Neutrophil (primary cell): ENCODE measurements at regions not wholly inside any gene's neighbourhood (a gene's known extent, or its start where the extent isn't known, plus 50 kb on each side); places are given as distances from the start of the nearest gene placed in this dataset.
"Not testable (repeated sequence)": the region's sequence is repeated elsewhere in the genome, so short reads cannot be mapped to it uniquely, and the experiment has no call there.

Experiments
- H3K27ac ChIP-seq: fragments of 200-600 bp; sonication (generic); 2 replicates; pipeline ENCODE4 v1.5.1; 2016; ENCODE audit warnings: mild to moderate bottlenecking, moderate library complexity
- H3K27me3 ChIP-seq: fragments of 200-600 bp; sonication (generic); 2 replicates; pipeline ENCODE4 v1.6.0; 2016; ENCODE audit warnings: mild to moderate bottlenecking
- H3K36me3 ChIP-seq: fragments of 200-600 bp; sonication (generic); 2 replicates; pipeline ENCODE4 v1.5.1; 2017
- H3K4me1 ChIP-seq, 2 experiments: fragments of 200-600 bp in 1 of 2; sonication (generic) in 1 of 2; 1 replicate in 1 of 2; 2 replicates in 1 of 2; pipeline versions ENCODE4 v1.5.1 to v1.6.1; 2013 to 2016; ENCODE audit warnings: low read depth in 1 of 2, low read length in 1 of 2, mild to moderate bottlenecking in 1 of 2, moderate library complexity in 1 of 2; ENCODE audit not compliant: control insufficient read depth in 1 of 2, insufficient read depth in 1 of 2
- H3K4me3 ChIP-seq, 2 experiments: fragments of 200-600 bp in 1 of 2; sonication (generic) in 1 of 2; 1 replicate in 1 of 2; 2 replicates in 1 of 2; pipeline ENCODE4 v1.5.1; 2013 to 2016; ENCODE audit warnings: low read depth in 1 of 2, low read length in 1 of 2, mild to moderate bottlenecking in 1 of 2, moderate library complexity in 1 of 2
- H3K9me3 ChIP-seq: fragments of 200-600 bp; sonication (generic); 2 replicates; pipeline ENCODE4 v1.5.1; 2016
- TF ChIP-seq, protein P1 (sequence below): fragments of 200-600 bp; sonication (generic); IDR thresholded peaks from 2 replicates; pipeline ENCODE4 v1.5.1; 2016; ENCODE audit warnings: antibody characterized with exemption

- no peaks in the 10 kb centered on the region for H3K36me3 ChIP-seq
- no peaks in the 10 kb centered on the region for H3K4me1 ChIP-seq
- H3K27me3 ChIP-seq = no peaks in the 10 kb centered on the region
- TF ChIP-seq, protein P1, sequence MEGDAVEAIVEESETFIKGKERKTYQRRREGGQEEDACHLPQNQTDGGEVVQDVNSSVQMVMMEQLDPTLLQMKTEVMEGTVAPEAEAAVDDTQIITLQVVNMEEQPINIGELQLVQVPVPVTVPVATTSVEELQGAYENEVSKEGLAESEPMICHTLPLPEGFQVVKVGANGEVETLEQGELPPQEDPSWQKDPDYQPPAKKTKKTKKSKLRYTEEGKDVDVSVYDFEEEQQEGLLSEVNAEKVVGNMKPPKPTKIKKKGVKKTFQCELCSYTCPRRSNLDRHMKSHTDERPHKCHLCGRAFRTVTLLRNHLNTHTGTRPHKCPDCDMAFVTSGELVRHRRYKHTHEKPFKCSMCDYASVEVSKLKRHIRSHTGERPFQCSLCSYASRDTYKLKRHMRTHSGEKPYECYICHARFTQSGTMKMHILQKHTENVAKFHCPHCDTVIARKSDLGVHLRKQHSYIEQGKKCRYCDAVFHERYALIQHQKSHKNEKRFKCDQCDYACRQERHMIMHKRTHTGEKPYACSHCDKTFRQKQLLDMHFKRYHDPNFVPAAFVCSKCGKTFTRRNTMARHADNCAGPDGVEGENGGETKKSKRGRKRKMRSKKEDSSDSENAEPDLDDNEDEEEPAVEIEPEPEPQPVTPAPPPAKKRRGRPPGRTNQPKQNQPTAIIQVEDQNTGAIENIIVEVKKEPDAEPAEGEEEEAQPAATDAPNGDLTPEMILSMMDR = no peak
- H3K4me3 ChIP-seq = no peak overlapping the region
- H3K9me3 ChIP-seq = no peaks in the 10 kb centered on the region
- H3K27ac ChIP-seq = no peak overlapping the region
Measured at GRCh38 chr2:82198809-82199492, 1894.4 kb upstream of the LRRTM1 start.

DNA sequence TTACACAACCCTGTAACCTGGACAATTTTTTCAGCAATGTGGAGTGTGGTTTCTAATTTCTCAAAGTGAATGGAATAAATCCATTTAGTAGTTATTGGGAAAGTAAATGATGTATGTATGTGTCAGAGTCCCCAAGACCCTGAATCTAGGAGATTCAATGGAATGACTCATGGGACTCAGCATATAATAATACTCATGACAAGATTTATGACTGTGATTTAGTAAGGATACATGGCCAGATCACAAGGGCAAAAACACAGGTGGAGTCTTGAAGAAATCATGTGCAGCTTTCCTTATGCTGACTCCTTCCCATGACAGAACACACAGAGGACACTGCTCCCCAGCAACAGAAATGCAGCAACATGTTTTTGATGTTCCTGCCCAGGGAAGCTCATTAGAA is 1877.7 kb upstream of the LRRTM1 start:
- Histone ChIP-seq H3K4me1 (no peaks in the 10 kb centered on the region), H3K36me3 (no peaks in the 10 kb centered on the region), H3K9me3 (no peaks in the 10 kb centered on the region), H3K4me3 (no peak overlapping the region), H3K27me3 (no peaks in the 10 kb centered on the region), H3K27ac (no peak overlapping the region)
- TF ChIP-seq, protein P1 = no peak

GRCh38 chr2:82175210-82175609 is 1870.7 kb upstream of the LRRTM1 start:
- not testable (repeated sequence) for H3K27ac ChIP-seq

GRCh38 chr2:82172483-82172882 is 1867.9 kb upstream of the LRRTM1 start:
- Histone ChIP-seq H3K4me3 (no peak overlapping the region), H3K27ac (no peak overlapping the region), H3K36me3 (no peaks in the 10 kb centered on the region), H3K9me3 (no peaks in the 10 kb centered on the region), H3K4me1 (no peaks in the 10 kb centered on the region), H3K27me3 (no peaks in the 10 kb centered on the region)
- TF ChIP-seq, protein P1 = no peak

More at GRCh38 chr2:82175210-82175609, 1870.7 kb upstream of the LRRTM1 start:
- not testable (repeated sequence) for H3K4me3 ChIP-seq, H3K36me3 ChIP-seq, H3K9me3 ChIP-seq, H3K27me3 ChIP-seq, H3K4me1 ChIP-seq

DNA sequence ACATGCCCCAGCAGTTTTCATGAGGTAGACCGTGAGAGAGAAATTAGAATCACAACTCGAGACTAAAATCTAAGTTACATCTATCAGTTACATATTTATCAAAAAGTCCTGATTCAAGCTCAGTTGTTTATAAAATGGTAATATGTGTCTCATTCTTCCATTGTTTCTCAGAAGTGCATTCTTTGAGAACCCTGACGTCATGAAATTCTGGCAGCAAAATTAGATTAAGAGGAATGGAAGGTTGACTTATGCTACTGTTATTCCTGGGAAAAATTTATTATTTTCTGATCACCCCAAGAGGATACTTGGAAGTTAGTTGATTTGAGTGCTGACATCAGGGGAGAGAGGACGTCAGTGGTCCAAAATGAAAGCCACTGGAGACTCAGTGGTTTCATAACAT is 1864.8 kb upstream of the LRRTM1 start:
- no peaks in the 10 kb centered on the region for H3K36me3 ChIP-seq
- H3K9me3 ChIP-seq = no peaks in the 10 kb centered on the region
- TF ChIP-seq, protein P1 = no peak
- H3K4me3 ChIP-seq = no peak overlapping the region
- H3K27ac ChIP-seq = no peak overlapping the region
- H3K4me1 ChIP-seq = no peaks in the 10 kb centered on the region
- H3K27me3 ChIP-seq = no peaks in the 10 kb centered on the region

DNA sequence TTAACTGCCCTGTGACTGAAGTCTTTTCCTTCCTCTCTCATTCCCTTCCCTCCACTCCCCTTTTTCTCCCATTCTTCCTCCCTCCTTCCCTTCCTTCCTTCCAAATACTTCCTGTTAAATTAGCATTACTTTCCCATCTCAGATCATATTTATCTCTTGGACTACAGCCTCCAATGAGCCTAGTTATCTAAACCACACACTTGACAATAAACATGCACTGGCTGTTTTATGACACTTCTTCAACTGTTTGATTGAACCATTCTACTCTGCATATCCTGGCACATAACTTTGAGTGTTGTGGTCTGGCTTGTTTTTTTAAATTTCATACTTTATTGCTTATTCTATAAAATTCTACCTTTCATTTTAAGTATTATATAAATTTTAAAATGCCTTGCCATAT is 1860.8 kb upstream of the LRRTM1 start:
- H3K4me1 ChIP-seq = no peaks in the 10 kb centered on the region
- TF ChIP-seq, protein P1 = no peak
- no peaks in the 10 kb centered on the region for H3K9me3 ChIP-seq
- no peak overlapping the region for H3K27ac ChIP-seq
- no peaks in the 10 kb centered on the region for H3K36me3 ChIP-seq
- no peaks in the 10 kb centered on the region for H3K27me3 ChIP-seq
- no peak overlapping the region for H3K4me3 ChIP-seq
